HUES64 (cell line): ENCODE measurements at regions not wholly inside any gene's neighbourhood (a gene's known extent, or its start where the extent isn't known, plus 50 kb on each side); places are given as distances from the start of the nearest gene placed in this dataset.

Experiments used
- H3K27ac ChIP-seq: 2 replicates; pipeline ENCODE4 v1.7.0; 2013; ENCODE audit warnings: low read depth, low read length, inconsistent platforms
- H3K27me3 ChIP-seq: 2 replicates; pipeline ENCODE4 v1.6.1; 2013; ENCODE audit warnings: mild to moderate bottlenecking, low read length; ENCODE audit not compliant: insufficient read depth
- H3K36me3 ChIP-seq: 2 replicates; pipeline ENCODE4 v1.6.1; 2013; ENCODE audit warnings: mild to moderate bottlenecking, low read length; ENCODE audit not compliant: insufficient read depth
- H3K4me1 ChIP-seq: 2 replicates; pipeline ENCODE4 v1.6.1; 2013; ENCODE audit warnings: mild to moderate bottlenecking, low read length, moderate library complexity; ENCODE audit not compliant: insufficient read depth
- H3K4me3 ChIP-seq: 2 replicates; pipeline ENCODE4 v1.5.1; 2013; ENCODE audit warnings: mild to moderate bottlenecking, low read length, moderate library complexity
- H3K9ac ChIP-seq: 2 replicates; pipeline ENCODE4 v1.6.1; 2013; ENCODE audit warnings: mild to moderate bottlenecking, low read depth, low read length
- H3K9me3 ChIP-seq: 2 replicates; pipeline ENCODE4 v1.6.1; 2013; ENCODE audit warnings: low read depth, low read length; ENCODE audit not compliant: insufficient read depth
- WGBS: fragments of 150-250, 120-280 bp; methylation state at CpG from one replicate; pipeline ENCODE4 v1.1.7; 2013; ENCODE audit warnings: missing lambda C conversion rate; 5-methylcytosine and 5-hydroxymethylcytosine counted together

DNA sequence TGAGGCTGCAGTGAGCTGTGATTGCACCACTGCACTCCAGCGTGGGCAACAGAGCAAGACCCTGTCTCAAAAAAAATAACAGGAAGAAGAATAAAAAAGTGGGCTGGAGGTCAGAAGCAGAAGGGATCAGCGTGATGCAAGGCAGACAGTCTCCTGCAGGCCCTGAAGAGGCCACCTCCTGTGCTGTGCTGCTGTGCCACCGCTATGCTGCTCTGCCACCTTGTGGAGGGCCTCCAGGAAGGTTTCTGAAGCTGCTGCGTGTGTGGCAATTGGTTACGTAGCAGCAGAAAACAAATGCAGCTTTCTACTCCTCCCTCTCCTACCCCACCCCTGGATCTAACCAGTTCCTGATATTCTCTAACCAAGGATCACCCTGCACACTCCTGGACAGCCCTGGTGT, 815.5 kb downstream of the KCNJ18 start:
- Histone ChIP-seq H3K4me3 (no peak overlapping the region), H3K27me3 (no peaks in the 10 kb centered on the region), H3K36me3 (no peaks in the 10 kb centered on the region), H3K4me1 (no peaks in the 10 kb centered on the region), H3K9ac (no peak overlapping the region), H3K27ac (no peak overlapping the region), H3K9me3 (peaks cover 93% of the 10 kb centered on the region)
- whole genome bisulfite sequencing = 59% methylated on average over 5 of the region's 5 CpGs

DNA sequence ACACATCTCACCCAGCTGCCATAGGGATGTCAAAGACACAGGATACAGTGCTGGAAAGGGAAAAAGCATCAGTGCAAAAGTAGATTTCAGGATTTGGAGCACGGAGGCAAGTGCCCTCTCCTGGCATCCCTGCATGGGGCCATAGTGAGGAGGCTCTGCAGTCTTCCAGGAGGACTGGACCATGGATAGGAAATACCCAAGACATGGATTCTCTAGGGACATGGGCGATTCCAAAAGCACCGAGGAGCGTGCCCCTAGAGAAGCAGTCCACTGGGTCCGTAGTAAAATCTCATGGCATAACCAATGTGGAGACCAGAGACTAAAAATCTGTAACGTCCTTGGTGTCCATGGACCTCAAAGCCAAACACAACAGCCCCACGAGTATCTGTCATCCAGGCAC, 818.2 kb downstream of the KCNJ18 start:
- Histone ChIP-seq H3K9ac (no peak overlapping the region), H3K36me3 (no peaks in the 10 kb centered on the region), H3K9me3 (peaks cover 88% of the 10 kb centered on the region), H3K4me1 (no peaks in the 10 kb centered on the region), H3K27me3 (no peaks in the 10 kb centered on the region), H3K27ac (no peak overlapping the region), H3K4me3 (no peak overlapping the region)
- 64% methylated on average over 7 of the region's 7 CpGs for WGBS

DNA sequence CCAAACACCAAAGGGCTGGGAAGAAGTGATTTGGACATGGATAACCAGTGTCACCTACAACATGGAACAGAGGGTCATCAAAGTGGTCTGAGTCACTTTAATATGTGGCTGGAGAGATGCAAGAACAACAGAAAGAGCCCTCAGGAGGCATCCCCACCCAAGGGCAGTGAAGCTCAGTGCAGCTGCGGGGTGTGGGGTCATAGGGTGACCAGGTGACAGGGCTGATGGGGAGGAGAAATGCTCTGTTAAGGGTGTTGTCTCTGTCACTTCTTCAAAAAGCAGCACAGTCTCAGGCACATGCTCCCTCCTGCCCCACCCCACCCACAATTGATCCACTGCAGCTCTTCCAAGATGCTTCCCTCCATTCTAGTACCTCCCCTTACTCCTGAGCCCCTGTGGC, 819.1 kb downstream of the KCNJ18 start:
- 67% methylated on average over 1 of the region's 1 CpG for WGBS
- peaks cover 87% of the 10 kb centered on the region for H3K9me3 ChIP-seq

DNA sequence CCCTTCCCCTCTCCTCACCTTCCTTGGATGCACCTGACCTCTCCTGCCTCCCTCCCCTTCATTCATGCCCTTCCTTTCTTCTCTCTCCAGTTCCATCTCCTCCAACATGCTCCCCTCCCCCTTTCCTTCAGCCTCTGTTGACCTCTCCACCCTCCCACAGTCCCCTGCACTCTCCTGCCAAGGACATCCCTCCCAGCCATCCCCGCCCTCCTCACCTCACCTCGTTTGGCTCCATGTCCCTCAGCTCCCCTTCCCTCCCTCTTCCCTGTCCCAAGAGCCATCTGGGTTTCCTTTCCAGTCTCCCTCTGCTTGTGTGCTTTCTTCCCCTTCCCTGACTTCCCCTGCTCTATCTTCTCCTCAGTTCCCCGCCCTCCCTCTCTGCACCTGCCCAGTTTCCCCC, 819.7 kb downstream of the KCNJ18 start:
- WGBS = 57% methylated on average over 3 of the region's 3 CpGs
- Histone ChIP-seq H3K27ac (no peak overlapping the region), H3K4me3 (no peak overlapping the region), H3K9ac (no peak overlapping the region), H3K27me3 (no peaks in the 10 kb centered on the region), H3K36me3 (no peaks in the 10 kb centered on the region), H3K9me3 (peaks cover 87% of the 10 kb centered on the region), H3K4me1 (no peaks in the 10 kb centered on the region)

More for the DNA sequence above, 819.1 kb downstream of the KCNJ18 start:
- H3K27me3 ChIP-seq = no peaks in the 10 kb centered on the region
- no peaks in the 10 kb centered on the region for H3K4me1 ChIP-seq
- no peak overlapping the region for H3K9ac ChIP-seq
- H3K27ac ChIP-seq = no peak overlapping the region
- no peaks in the 10 kb centered on the region for H3K36me3 ChIP-seq
- H3K4me3 ChIP-seq = no peak overlapping the region

DNA sequence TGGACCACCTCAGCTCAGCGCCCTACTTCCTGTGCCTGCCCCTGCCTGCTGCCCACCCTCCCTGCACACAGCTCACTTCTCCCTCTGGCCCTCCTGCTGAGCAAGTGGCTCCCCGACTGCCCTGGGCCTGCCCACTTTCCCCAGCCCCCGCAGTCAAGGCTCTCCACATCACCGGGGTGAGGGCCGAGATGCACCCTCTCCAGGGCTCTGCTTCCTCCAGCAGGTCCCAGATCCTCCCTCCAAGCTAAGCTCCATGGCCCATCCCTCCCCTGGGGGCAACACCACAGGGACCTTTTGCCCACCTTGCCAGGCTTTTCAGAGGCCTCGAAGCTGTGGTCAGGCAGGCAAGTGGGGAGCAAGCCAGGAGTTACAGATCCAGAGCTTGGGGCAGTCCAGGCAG, 820.2 kb downstream of the KCNJ18 start:
- 87% methylated on average over 6 of the region's 6 CpGs for WGBS
- H3K9me3 ChIP-seq = peaks cover 85% of the 10 kb centered on the region
- H3K9ac ChIP-seq = no peak overlapping the region
- no peaks in the 10 kb centered on the region; the same call in 1 of the 2 replicates for H3K27me3 ChIP-seq
- H3K4me1 ChIP-seq = no peaks in the 10 kb centered on the region
- no peak overlapping the region for H3K4me3 ChIP-seq
- H3K27ac ChIP-seq = no peak overlapping the region
- no peaks in the 10 kb centered on the region for H3K36me3 ChIP-seq

DNA sequence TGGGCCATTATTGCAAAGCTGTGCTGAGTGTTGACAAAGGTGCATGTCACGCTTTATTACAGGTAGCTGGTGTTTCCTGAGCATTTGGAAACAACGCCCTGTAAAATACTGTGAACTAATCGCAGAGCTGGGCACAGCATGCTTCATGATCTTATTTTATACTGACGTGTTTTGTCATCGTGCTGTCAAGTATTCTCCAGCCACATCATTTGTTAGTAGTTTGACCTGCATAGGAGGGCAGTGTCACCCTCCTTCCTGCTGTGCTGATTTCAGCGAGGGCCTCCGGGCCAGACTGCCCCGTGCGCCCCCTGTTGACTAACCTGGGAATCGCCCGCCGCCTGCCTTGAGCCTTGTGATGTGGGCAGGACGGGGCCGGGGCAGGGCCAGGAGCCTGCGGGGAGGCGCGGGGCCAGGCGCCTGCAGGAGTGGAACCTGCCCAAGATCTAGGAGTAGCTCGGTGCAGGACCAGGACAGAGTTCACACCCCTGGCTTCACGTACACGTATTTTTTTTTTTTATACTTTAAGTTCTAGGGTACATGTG, 820.7 kb downstream of the KCNJ18 start:
- Histone ChIP-seq H3K9me3 (peaks cover 85% of the 10 kb centered on the region), H3K27ac (no peak overlapping the region)
- WGBS = 89% methylated on average over 21 of the region's 21 CpGs

DNA sequence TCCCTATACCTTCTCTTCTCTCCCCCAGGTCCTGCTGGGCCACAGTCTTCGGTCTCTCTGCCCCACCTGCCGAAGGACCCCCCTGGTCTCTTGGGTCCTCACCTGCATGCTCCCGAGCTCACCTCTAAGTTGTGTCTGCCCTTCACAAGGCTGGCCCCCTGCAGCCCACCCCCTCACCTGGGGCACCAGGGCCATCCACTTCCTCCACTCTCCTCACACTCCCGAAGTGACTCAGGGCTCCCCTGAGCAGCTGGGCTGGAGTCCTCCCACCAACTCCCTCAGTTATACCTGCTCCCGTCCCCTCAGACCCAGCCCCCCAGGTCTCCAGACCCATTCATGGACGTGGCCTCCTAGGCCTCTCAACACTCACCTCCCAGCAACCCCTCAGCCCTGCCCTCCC, 822.0 kb downstream of the KCNJ18 start:
- Histone ChIP-seq H3K4me3 (no peak overlapping the region), H3K4me1 (no peaks in the 10 kb centered on the region), H3K27me3 (no peaks in the 10 kb centered on the region; the same call in 1 of the 2 replicates), H3K27ac (no peak overlapping the region), H3K9ac (no peak overlapping the region), H3K9me3 (peaks cover 77% of the 10 kb centered on the region), H3K36me3 (no peaks in the 10 kb centered on the region)
- 78% methylated on average over 6 of the region's 6 CpGs for WGBS

More for the DNA sequence above, 820.7 kb downstream of the KCNJ18 start:
- H3K4me3 ChIP-seq = no peak overlapping the region
- H3K9ac ChIP-seq = no peak overlapping the region
- no peaks in the 10 kb centered on the region; the same call in 1 of the 2 replicates for H3K27me3 ChIP-seq
- no peaks in the 10 kb centered on the region for H3K4me1 ChIP-seq
- no peaks in the 10 kb centered on the region for H3K36me3 ChIP-seq

DNA sequence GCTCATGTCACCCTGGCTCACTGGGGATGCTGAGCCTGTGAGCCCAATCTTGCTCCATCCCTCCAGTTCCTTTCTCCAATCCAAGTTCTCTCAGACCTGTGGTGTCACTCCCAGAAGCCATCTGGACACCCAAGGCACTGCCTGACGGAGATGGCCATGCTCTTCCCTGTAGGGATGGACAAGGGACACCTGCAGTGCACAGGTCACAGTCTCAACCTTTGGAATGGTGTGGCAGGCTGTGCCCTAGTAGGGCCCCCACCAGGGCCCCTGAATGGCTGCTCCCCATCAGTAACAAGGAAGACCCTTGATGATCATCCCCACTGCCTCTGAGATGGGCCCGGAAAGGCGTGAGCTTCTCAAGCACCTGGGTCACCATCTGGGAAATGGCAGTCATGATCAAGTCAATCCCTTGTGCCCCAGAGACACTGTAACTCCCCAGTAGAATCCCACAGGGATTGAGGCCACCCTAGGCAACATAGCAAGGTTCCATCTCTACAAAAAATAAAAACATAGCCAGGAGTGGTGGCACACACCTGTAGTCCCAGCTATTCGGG, 822.5 kb downstream of the KCNJ18 start:
- Histone ChIP-seq H3K27me3 (no peaks in the 10 kb centered on the region; the same call in 1 of the 2 replicates), H3K4me3 (no peak overlapping the region), H3K4me1 (no peaks in the 10 kb centered on the region), H3K36me3 (no peaks in the 10 kb centered on the region), H3K9ac (no peak overlapping the region), H3K9me3 (peaks cover 74% of the 10 kb centered on the region), H3K27ac (no peak overlapping the region)
- WGBS = 95% methylated on average over 4 of the region's 4 CpGs

DNA sequence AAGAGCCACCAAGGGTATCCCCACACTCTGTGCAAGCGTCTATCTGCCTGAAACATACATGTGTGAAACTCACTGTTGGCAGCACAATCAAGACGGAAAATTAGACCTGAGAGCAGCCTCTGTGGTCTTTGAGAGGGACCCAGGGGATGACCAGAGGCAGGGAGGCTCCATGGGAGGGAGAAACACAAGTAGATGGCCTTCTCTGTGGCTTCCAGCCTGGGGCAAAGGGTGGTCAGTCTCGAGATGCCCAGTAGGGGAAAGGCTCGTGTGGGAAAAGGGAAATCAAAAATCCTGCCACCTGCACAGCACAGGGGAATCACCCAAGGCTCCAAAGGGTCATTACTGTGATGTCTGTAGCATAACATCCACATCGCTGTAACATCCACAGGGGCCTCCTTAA, 823.3 kb downstream of the KCNJ18 start:
- H3K36me3 ChIP-seq = no peaks in the 10 kb centered on the region
- no peak overlapping the region for H3K27ac ChIP-seq
- no peak overlapping the region for H3K4me3 ChIP-seq
- H3K4me1 ChIP-seq = no peaks in the 10 kb centered on the region
- H3K9ac ChIP-seq = no peak overlapping the region
- peaks cover 66% of the 10 kb centered on the region for H3K9me3 ChIP-seq
- H3K27me3 ChIP-seq = no peaks in the 10 kb centered on the region; the same call in 1 of the 2 replicates
- 66% methylated on average over 5 of the region's 5 CpGs for WGBS

DNA sequence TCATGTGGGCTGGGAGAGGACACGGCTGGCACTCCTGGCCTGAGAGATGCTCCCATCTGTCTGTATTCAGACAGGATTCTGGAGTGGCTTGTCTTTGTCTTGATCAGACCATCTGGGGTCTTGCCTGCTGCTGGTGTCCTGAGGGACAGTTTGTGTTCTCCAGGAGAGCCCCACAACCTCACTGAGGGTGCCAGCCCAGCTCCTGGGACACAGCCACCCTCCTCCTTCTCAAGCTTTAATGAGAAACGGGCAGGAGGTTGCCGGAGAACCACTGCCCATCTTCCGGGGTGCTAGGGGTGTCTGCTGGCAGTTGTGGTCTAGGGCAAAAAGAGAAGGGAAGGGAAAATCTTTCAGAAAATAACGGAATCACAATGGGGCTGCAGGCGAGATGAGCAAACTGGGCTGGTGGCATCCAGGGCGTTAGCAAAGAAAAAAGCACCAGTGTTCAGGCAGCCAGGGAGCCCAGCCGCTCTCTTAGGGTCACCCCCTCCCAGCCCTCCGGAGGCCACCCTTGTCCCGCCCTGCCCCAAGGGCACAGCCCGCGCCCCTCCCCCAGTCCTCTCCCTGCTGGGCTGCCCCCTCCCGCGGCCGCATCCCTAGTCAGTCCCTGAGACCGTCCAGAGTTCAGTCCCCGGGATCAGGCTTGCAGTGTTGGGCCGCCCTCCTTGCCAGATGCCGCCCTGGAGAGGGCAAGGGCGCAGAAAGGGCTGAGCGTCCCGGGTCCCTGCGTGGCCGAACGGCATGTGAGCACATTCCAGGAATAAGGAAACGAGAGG, 824.7 kb downstream of the KCNJ18 start:
- Histone ChIP-seq H3K9me3 (peaks cover 53% of the 10 kb centered on the region), H3K4me1 (no peaks in the 10 kb centered on the region), H3K27me3 (no peaks in the 10 kb centered on the region; the same call in 1 of the 2 replicates), H3K9ac (no peak overlapping the region), H3K27ac (no peak overlapping the region), H3K4me3 (no peak overlapping the region), H3K36me3 (no peaks in the 10 kb centered on the region)
- WGBS = 87% methylated on average over 26 of the region's 26 CpGs

DNA sequence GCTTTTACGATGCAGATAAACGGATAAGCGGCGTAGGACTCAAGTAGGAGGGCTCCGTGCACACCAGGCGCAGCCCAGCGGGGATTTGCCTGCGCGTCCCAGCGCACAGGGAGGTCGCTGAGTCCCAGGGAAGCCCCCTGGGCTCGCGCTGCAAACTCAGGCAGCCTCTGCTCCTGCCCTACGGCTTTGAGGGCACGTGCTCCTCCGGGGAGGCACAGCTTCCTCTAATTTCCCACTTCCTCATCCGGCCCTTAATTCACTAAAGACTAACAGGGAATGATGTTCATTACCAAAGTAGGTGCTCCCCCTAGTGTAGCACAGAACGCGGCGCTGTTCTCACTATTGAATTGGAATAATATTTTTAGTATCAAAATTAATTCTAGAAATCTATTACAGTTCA, 825.4 kb downstream of the KCNJ18 start:
- WGBS = 91% methylated on average over 17 of the region's 20 CpGs

More for the DNA sequence above, 825.4 kb downstream of the KCNJ18 start:
- Histone ChIP-seq H3K4me3 (no peak overlapping the region), H3K9me3 (peaks cover 47% of the 10 kb centered on the region), H3K27me3 (no peaks in the 10 kb centered on the region; the same call in 1 of the 2 replicates), H3K36me3 (no peaks in the 10 kb centered on the region), H3K27ac (no peak overlapping the region), H3K4me1 (no peaks in the 10 kb centered on the region), H3K9ac (no peak overlapping the region)
